ENCODE measurements at regions not wholly inside any gene's neighbourhood (a gene's known extent, or its start where the extent isn't known, plus 50 kb on each side); places are given as distances from the start of the nearest gene placed in this dataset.

DNA sequence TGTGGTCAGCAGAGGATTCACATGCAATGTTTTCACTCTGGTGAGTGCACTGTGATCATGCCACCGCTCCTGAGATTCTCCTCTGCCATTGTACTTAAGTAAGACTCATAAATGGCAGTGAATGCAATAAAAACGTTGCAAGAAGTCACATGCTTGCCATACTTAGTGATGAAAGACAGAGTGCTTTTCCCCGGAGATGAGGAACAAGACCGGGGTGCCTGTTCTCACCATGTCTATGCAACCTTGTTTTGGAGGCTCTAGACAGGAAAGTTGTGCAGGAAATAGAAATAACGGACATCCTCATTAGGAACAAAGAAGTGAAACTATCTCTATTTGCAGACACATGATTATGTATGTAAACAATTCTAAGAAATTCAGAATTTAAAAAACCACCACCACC, 84.7 kb upstream of the IRX2 start:
- Histone ChIP-seq H3K4me3 (ENCODE audit: low read depth in 2 of 2, low read length in 1 of 2) (no peak overlapping the region), H3K9ac (no peak overlapping the region), H3K4me2 (no peak overlapping the region), H4K20me1 (ENCODE audit: insufficient read depth) (no peaks in the 10 kb centered on the region), H3K36me3 (replicated peaks in 1 of 2; ENCODE audit: control insufficient read depth in 1 of 2, insufficient read depth in 2 of 2, low read length in 1 of 2) (no peaks in the 10 kb centered on the region), H3K27ac (ENCODE audit: low read depth in 2 of 2, low read length in 1 of 2) (no peak overlapping the region), H3K9me2 (no peaks in the 10 kb centered on the region), H3K9me3 (no peaks in the 10 kb centered on the region), H2AFZ (ENCODE audit: low read depth) (no peak overlapping the region), H3K4me1 (ENCODE audit: control insufficient read depth in 1 of 2, insufficient read depth in 2 of 2, low read depth in 1 of 2, low read length in 1 of 2) (no peaks in the 10 kb centered on the region), H3F3A (replicated peaks; ENCODE audit: insufficient read depth) (no peaks in the 10 kb centered on the region), H3K27me3 (ENCODE audit: insufficient read depth) (no peaks in the 10 kb centered on the region; the same call in 1 of the 2 replicates), H3K79me2 (ENCODE audit: insufficient read depth) (no peaks in the 10 kb centered on the region)
- CTCF ChIA-PET: no interaction called here
- POLR2A ChIA-PET: no interaction called here
- TF ChIP-seq POLR2AphosphoS5 (IDR thresholded peaks at IDR 0.05; ENCODE audit: low read depth, low read length) (no peak), JUND (IDR thresholded peaks at IDR 0.05) (no peak)
- WGBS (ENCODE audit: low lambda C conversion rate): 3% methylated on average over 5 of the region's 5 CpGs
- DNase-seq: no peak

DNA sequence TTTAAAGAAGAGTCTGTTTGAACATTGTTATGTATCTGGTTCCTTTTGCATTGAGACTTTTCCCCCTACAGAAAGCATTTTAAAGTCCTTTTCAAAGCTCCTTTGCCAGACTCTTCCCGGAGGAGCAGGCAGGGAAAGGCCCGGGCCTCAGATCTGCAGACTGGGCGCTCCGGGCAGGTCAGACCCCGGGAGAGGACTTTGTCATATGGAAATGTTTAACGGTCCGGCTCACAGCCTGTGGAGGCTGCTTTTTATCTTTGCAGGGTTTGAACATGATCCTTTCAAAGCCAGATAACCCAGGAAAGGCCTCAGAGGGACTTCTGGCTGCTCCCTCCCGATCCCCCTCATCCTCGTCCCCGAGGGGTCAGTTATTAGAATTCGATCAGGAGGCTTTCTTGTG, 82.1 kb upstream of the IRX2 start:
- POLR2A ChIA-PET: no interaction called here
- WGBS (ENCODE audit: low lambda C conversion rate): 2% methylated on average over 11 of the region's 11 CpGs
- H3K9ac ChIP-seq: no peak overlapping the region

More for the DNA sequence above, 82.1 kb upstream of the IRX2 start:
- Histone ChIP-seq H3K4me1 (ENCODE audit: control insufficient read depth in 1 of 2, insufficient read depth in 2 of 2, low read depth in 1 of 2, low read length in 1 of 2) (no peaks in the 10 kb centered on the region), H3K9me2 (no peaks in the 10 kb centered on the region), H3F3A (replicated peaks; ENCODE audit: insufficient read depth) (no peaks in the 10 kb centered on the region), H3K27me3 (ENCODE audit: insufficient read depth) (peaks cover 9% of the 10 kb centered on the region; the same call in 1 of the 2 replicates), H3K4me2 (no peak overlapping the region), H3K36me3 (replicated peaks in 1 of 2; ENCODE audit: control insufficient read depth in 1 of 2, insufficient read depth in 2 of 2, low read length in 1 of 2) (no peaks in the 10 kb centered on the region), H2AFZ (ENCODE audit: low read depth) (no peak overlapping the region), H3K79me2 (ENCODE audit: insufficient read depth) (no peaks in the 10 kb centered on the region), H4K20me1 (ENCODE audit: insufficient read depth) (no peaks in the 10 kb centered on the region), H3K27ac (ENCODE audit: low read depth in 2 of 2, low read length in 1 of 2) (no peak overlapping the region), H3K4me3 (ENCODE audit: low read depth in 2 of 2, low read length in 1 of 2) (no peak overlapping the region), H3K9me3 (no peaks in the 10 kb centered on the region)
- CTCF ChIA-PET: no interaction called here
- no peak for TF ChIP-seq FOXJ3 (CRISPR knock-in tag; IDR thresholded peaks at IDR 0.05)
- TF ChIP-seq, protein P1, sequence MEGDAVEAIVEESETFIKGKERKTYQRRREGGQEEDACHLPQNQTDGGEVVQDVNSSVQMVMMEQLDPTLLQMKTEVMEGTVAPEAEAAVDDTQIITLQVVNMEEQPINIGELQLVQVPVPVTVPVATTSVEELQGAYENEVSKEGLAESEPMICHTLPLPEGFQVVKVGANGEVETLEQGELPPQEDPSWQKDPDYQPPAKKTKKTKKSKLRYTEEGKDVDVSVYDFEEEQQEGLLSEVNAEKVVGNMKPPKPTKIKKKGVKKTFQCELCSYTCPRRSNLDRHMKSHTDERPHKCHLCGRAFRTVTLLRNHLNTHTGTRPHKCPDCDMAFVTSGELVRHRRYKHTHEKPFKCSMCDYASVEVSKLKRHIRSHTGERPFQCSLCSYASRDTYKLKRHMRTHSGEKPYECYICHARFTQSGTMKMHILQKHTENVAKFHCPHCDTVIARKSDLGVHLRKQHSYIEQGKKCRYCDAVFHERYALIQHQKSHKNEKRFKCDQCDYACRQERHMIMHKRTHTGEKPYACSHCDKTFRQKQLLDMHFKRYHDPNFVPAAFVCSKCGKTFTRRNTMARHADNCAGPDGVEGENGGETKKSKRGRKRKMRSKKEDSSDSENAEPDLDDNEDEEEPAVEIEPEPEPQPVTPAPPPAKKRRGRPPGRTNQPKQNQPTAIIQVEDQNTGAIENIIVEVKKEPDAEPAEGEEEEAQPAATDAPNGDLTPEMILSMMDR (IDR thresholded peaks at IDR 0.05): no peak
- TF ChIP-seq, protein P2, sequence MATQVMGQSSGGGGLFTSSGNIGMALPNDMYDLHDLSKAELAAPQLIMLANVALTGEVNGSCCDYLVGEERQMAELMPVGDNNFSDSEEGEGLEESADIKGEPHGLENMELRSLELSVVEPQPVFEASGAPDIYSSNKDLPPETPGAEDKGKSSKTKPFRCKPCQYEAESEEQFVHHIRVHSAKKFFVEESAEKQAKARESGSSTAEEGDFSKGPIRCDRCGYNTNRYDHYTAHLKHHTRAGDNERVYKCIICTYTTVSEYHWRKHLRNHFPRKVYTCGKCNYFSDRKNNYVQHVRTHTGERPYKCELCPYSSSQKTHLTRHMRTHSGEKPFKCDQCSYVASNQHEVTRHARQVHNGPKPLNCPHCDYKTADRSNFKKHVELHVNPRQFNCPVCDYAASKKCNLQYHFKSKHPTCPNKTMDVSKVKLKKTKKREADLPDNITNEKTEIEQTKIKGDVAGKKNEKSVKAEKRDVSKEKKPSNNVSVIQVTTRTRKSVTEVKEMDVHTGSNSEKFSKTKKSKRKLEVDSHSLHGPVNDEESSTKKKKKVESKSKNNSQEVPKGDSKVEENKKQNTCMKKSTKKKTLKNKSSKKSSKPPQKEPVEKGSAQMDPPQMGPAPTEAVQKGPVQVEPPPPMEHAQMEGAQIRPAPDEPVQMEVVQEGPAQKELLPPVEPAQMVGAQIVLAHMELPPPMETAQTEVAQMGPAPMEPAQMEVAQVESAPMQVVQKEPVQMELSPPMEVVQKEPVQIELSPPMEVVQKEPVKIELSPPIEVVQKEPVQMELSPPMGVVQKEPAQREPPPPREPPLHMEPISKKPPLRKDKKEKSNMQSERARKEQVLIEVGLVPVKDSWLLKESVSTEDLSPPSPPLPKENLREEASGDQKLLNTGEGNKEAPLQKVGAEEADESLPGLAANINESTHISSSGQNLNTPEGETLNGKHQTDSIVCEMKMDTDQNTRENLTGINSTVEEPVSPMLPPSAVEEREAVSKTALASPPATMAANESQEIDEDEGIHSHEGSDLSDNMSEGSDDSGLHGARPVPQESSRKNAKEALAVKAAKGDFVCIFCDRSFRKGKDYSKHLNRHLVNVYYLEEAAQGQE (IDR thresholded peaks at IDR 0.05; ENCODE audit: low read depth, low read length): no peak
- TF ChIP-seq JUND (IDR thresholded peaks at IDR 0.05): no peak
- TF ChIP-seq YY1 (IDR thresholded peaks at IDR 0.05; ENCODE audit: low read depth): no peak
- no peak for TF ChIP-seq MXI1 (IDR thresholded peaks at IDR 0.05; ENCODE audit: low read depth, low read length)
- TF ChIP-seq EZH2phosphoT487 (IDR thresholded peaks at IDR 0.05; ENCODE audit: borderline replicate concordance, low read depth): no peak
- TF ChIP-seq RFX5 (IDR thresholded peaks at IDR 0.05; ENCODE audit: low read length): no peak
- TF ChIP-seq NRF1 (IDR thresholded peaks at IDR 0.05; ENCODE audit: low read depth, low read length): no peak
- TF ChIP-seq FOXM1 (IDR thresholded peaks at IDR 0.05; ENCODE audit: low read depth): no peak
- no peak for TF ChIP-seq SMC3 (IDR thresholded peaks at IDR 0.05; ENCODE audit: low read depth, low read length)
- TF ChIP-seq GABPA (IDR thresholded peaks at IDR 0.05; ENCODE audit: low read depth): no peak
- TF ChIP-seq, protein P3, sequence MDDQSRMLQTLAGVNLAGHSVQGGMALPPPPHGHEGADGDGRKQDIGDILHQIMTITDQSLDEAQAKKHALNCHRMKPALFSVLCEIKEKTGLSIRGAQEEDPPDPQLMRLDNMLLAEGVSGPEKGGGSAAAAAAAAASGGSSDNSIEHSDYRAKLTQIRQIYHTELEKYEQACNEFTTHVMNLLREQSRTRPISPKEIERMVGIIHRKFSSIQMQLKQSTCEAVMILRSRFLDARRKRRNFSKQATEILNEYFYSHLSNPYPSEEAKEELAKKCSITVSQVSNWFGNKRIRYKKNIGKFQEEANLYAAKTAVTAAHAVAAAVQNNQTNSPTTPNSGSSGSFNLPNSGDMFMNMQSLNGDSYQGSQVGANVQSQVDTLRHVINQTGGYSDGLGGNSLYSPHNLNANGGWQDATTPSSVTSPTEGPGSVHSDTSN (IDR thresholded peaks at IDR 0.05): no peak
- no peak for DNase-seq
